NOMO-1 (cell line): ENCODE measurements at regions not wholly inside any gene's neighbourhood (a gene's known extent, or its start where the extent isn't known, plus 50 kb on each side); places are given as distances from the start of the nearest gene placed in this dataset.
A peak's percentile ranks its signal among the peaks of the same experiment; 100 is the strongest.

Source experiments
- DNase-seq, 2 experiments: peaks; one replicate each; lab custom pipeline; 2025; ENCODE audit not compliant: unreplicated experiment in 2 of 2; lab: John Stamatoyannopoulos, UW

GRCh38 chr1:88098881-88099280, 585.2 kb upstream of the PKN2 start:
- no peak for DNase-seq

- no peak for DNase-seq
These were observed 583.0 kb upstream of the PKN2 start for GRCh38 chr1:88101041-88101440.

- no peak for DNase-seq
These were observed 579.8 kb upstream of the PKN2 start for GRCh38 chr1:88104236-88104635.

- DNase-seq = no peak
These were observed 579.2 kb upstream of the PKN2 start for GRCh38 chr1:88104886-88105285.

- no peak for DNase-seq
These were observed 572.3 kb upstream of the PKN2 start for GRCh38 chr1:88111816-88112215.

GRCh38 chr1:88117597-88117996, 566.5 kb upstream of the PKN2 start:
- no peak for DNase-seq

GRCh38 chr1:88118176-88118845, 565.8 kb upstream of the PKN2 start:
- DNase-seq = no peak

- DNase-seq = no peak
These were observed 559.5 kb upstream of the PKN2 start for GRCh38 chr1:88124614-88125013.

- DNase-seq = no peak
These were observed 557.6 kb upstream of the PKN2 start for GRCh38 chr1:88126467-88126866.

- DNase-seq = no peak
These were observed 550.1 kb upstream of the PKN2 start for GRCh38 chr1:88133991-88134390.

- no peak for DNase-seq
These were observed 548.8 kb upstream of the PKN2 start for GRCh38 chr1:88134983-88135921.

- DNase-seq = no peak
These were observed 544.4 kb upstream of the PKN2 start for GRCh38 chr1:88139633-88140032.

GRCh38 chr1:88140325-88140724, 543.7 kb upstream of the PKN2 start:
- DNase-seq = no peak

GRCh38 chr1:88141499-88142074, 542.5 kb upstream of the PKN2 start:
- DNase-seq = peak in 1 of 2 experiments; percentile 26

GRCh38 chr1:88145752-88146151, 538.3 kb upstream of the PKN2 start:
- no peak for DNase-seq

GRCh38 chr1:88149686-88150085, 534.4 kb upstream of the PKN2 start:
- no peak for DNase-seq

GRCh38 chr1:88150330-88150729, 533.7 kb upstream of the PKN2 start:
- no peak for DNase-seq

GRCh38 chr1:88163187-88163586, 520.9 kb upstream of the PKN2 start:
- no peak for DNase-seq

GRCh38 chr1:88168126-88168525, 515.9 kb upstream of the PKN2 start:
- no peak for DNase-seq

- no peak for DNase-seq
These were observed 514.9 kb upstream of the PKN2 start for GRCh38 chr1:88169139-88169538.

GRCh38 chr1:88169939-88170338, 514.1 kb upstream of the PKN2 start:
- DNase-seq = no peak
